HEK293 (cell line): ENCODE measurements at regions not wholly inside any gene's neighbourhood (a gene's known extent, or its start where the extent isn't known, plus 50 kb on each side); places are given as distances from the start of the nearest gene placed in this dataset.

ENCODE experiments used
- CTCF ChIA-PET: fragments of 350-600 bp; formaldehyde crosslinking; extraction: SDS; loops from one replicate; lab custom pipeline; 2021; ENCODE audit warnings: antibody characterized with exemption; lab: Yijun Ruan, JAX
- POLR2A ChIA-PET: fragments of 300-600 bp; formaldehyde crosslinking; extraction: SDS; loops from one replicate; lab custom pipeline; 2020; ENCODE audit warnings: antibody characterized with exemption, inconsistent platforms; lab: Yijun Ruan, JAX
- H3K27ac ChIP-seq: fragments of 200-500 bp; sonication (Bioruptor generic); 2 replicates; pipeline ENCODE4 v1.5.1; 2014; ENCODE audit warnings: low read depth, low read length, control low read depth, inconsistent platforms; ENCODE audit errors: extremely low read depth
- H3K36me3 ChIP-seq, 2 experiments: fragments of 200-500 bp in 1 of 2; sonication (Bioruptor generic) in 1 of 2; 1 replicate in 1 of 2; 2 replicates in 1 of 2; pipeline ENCODE4 v1.5.1; 2014 to 2017; ENCODE audit warnings: inconsistent platforms in 2 of 2, low read length in 2 of 2; ENCODE audit not compliant: control insufficient read depth in 2 of 2, insufficient read depth in 1 of 2
- H3K4me1 ChIP-seq: fragments of 200-500 bp; sonication (Bioruptor generic); 2 replicates; pipeline ENCODE4 v1.5.1; 2014; ENCODE audit warnings: mild to moderate bottlenecking, low read length, inconsistent platforms; ENCODE audit not compliant: control insufficient read depth, insufficient read depth
- H3K4me3 ChIP-seq: 2 replicates; pipeline ENCODE4 v1.5.1; 2011; ENCODE audit warnings: low read depth, mild to moderate bottlenecking, control low read depth, low read length, moderate library complexity
- H3K9me3 ChIP-seq: fragments of 200-500 bp; sonication (Bioruptor generic); 2 replicates; pipeline ENCODE4 v1.5.1; 2014; ENCODE audit warnings: low read depth, low read length, inconsistent platforms; ENCODE audit not compliant: control insufficient read depth, insufficient read depth
- KLF7 ChIP-seq: fragments of 450-650 bp; formaldehyde crosslinking; IDR thresholded peaks from 2 replicates; pipeline ENCODE4 v1.5.1; 2016; ENCODE audit warnings: missing biosample characterization, missing genetic modification characterization, borderline replicate concordance
- PATZ1 ChIP-seq: fragments of 450-650 bp; formaldehyde crosslinking; IDR thresholded peaks from 2 replicates; pipeline ENCODE4 v1.5.1; 2016; ENCODE audit warnings: missing biosample characterization, missing genetic modification characterization
- REST ChIP-seq: fragments of 450-650 bp; formaldehyde crosslinking; IDR thresholded peaks from 2 replicates; pipeline ENCODE4 v1.5.1; 2016; ENCODE audit warnings: missing biosample characterization, missing genetic modification characterization
- YY1 ChIP-seq: fragments of 450-650 bp; formaldehyde crosslinking; IDR thresholded peaks from 2 replicates; pipeline ENCODE4 v1.5.1; 2018; ENCODE audit warnings: missing biosample characterization, missing genetic modification characterization
- ZBTB10 ChIP-seq: fragments of 450-650 bp; formaldehyde crosslinking; IDR thresholded peaks from 2 replicates; pipeline ENCODE4 v1.5.1; 2016; ENCODE audit warnings: missing biosample characterization, missing genetic modification characterization
- ZBTB7A ChIP-seq: fragments of 450-650 bp; formaldehyde crosslinking; IDR thresholded peaks from 2 replicates; pipeline ENCODE4 v1.5.1; 2016; ENCODE audit warnings: low read depth, missing biosample characterization, missing genetic modification characterization
- ZNF18 ChIP-seq: fragments of 450-650 bp; formaldehyde crosslinking; IDR thresholded peaks from 2 replicates; pipeline ENCODE4 v1.5.1; 2016; ENCODE audit warnings: missing biosample characterization, missing genetic modification characterization
- ZNF335 ChIP-seq: fragments of 450-650 bp; formaldehyde crosslinking; conservative IDR thresholded peaks from 2 replicates; pipeline ENCODE4 v1.5.1; 2016; ENCODE audit warnings: missing biosample characterization, missing genetic modification characterization
- ZNF544 ChIP-seq: fragments of 450-650 bp; formaldehyde crosslinking; IDR thresholded peaks from 2 replicates; pipeline ENCODE4 v1.5.0; 2017; ENCODE audit warnings: missing biosample characterization, missing genetic modification characterization
- ZNF549 ChIP-seq: fragments of 450-650 bp; IDR thresholded peaks from 2 replicates; pipeline ENCODE4 v1.5.1; 2018; ENCODE audit warnings: missing biosample characterization, missing genetic modification characterization, mild to moderate bottlenecking, inconsistent platforms, moderate library complexity
- ZNF555 ChIP-seq: fragments of 450-650 bp; formaldehyde crosslinking; conservative IDR thresholded peaks from 2 replicates; pipeline ENCODE4 v1.5.1; 2017; ENCODE audit warnings: missing biosample characterization, mild to moderate bottlenecking, missing genetic modification characterization, inconsistent platforms
- ZNF571 ChIP-seq: fragments of 450-650 bp; formaldehyde crosslinking; IDR thresholded peaks from 2 replicates; pipeline ENCODE4 v1.5.0; 2017; ENCODE audit warnings: missing biosample characterization, missing genetic modification characterization
- ZNF645 ChIP-seq: fragments of 450-650 bp; formaldehyde crosslinking; IDR thresholded peaks from 2 replicates; pipeline ENCODE4; 2016; ENCODE audit warnings: missing biosample characterization, missing genetic modification characterization
- ZNF768 ChIP-seq: fragments of 450-650 bp; formaldehyde crosslinking; IDR thresholded peaks from 2 replicates; pipeline ENCODE4 v1.5.1; 2018; ENCODE audit warnings: missing biosample characterization, mild to moderate bottlenecking, missing genetic modification characterization

GRCh38 chr12:124168016-124168786, 126.7 kb upstream of the RFLNA start:
- CTCF ChIA-PET, result no interaction called here
- TF ChIP-seq ZNF571 (tag by site-specific recombination) (no peak), KLF7 (tag by site-specific recombination) (no peak)
- TF ChIP-seq, all 188 proteins: peak for 0
- POLR2A ChIA-PET, result no interaction called here
- no peak overlapping the region for H3K4me3 ChIP-seq
- H3K4me1 ChIP-seq, result no peaks in the 10 kb centered on the region
- no peaks in the 10 kb centered on the region for H3K36me3 ChIP-seq
- H3K27ac ChIP-seq, result no peak overlapping the region
- H3K9me3 ChIP-seq, result no peaks in the 10 kb centered on the region

- Histone ChIP-seq H3K9me3 (no peaks in the 10 kb centered on the region), H3K4me1 (no peaks in the 10 kb centered on the region), H3K4me3 (no peak overlapping the region), H3K27ac (no peak overlapping the region), H3K36me3 (no peaks in the 10 kb centered on the region)
- ChIA-PET CTCF (no interaction called here), POLR2A (no interaction called here)
- TF ChIP-seq ZNF768 (no peak), ZNF18 (tag by site-specific recombination) (no peak), PATZ1 (tag by site-specific recombination) (no peak), ZNF549 (no peak), ZNF335 (tag by site-specific recombination) (no peak), ZNF555 (tag by site-specific recombination) (no peak), ZBTB7A (no peak), YY1 (no peak), ZBTB10 (no peak), REST (tag by site-specific recombination) (no peak), ZNF645 (tag by site-specific recombination) (no peak), ZNF544 (tag by site-specific recombination) (no peak)
Observed at GRCh38 chr12:124169577-124170284, 125.2 kb upstream of the RFLNA start.
